ENCODE measurements at regions not wholly inside any gene's neighbourhood (a gene's known extent, or its start where the extent isn't known, plus 50 kb on each side); places are given as distances from the start of the nearest gene placed in this dataset.

GRCh38 chr13:55493297-55493696 lies 1647.4 kb upstream of the PRR20A start:
- H2AFZ ChIP-seq (ENCODE audit: low read length), result no peak overlapping the region
- no peak overlapping the region for H3K4ac ChIP-seq (replicated peaks; ENCODE audit: insufficient read length, low read depth, low read length)
- no peak overlapping the region for H3K4me2 ChIP-seq (ENCODE audit: insufficient read depth in 1 of 2, low read depth in 2 of 2, low read length in 2 of 2)
- no peaks in the 10 kb centered on the region for H3K79me1 ChIP-seq (ENCODE audit: low read depth, low read length)
- H3K27me3 ChIP-seq (replicated peaks in 1 of 4; ENCODE audit: control insufficient read depth in 3 of 4, extremely low read depth in 1 of 4, insufficient read depth in 3 of 4, low read length in 3 of 4), result no peaks in the 10 kb centered on the region
- H2BK120ac ChIP-seq (replicated peaks; ENCODE audit: low read depth, low read length), result no peak overlapping the region
- no peak overlapping the region for H4K5ac ChIP-seq (ENCODE audit: insufficient read length, low read depth, low read length)
- H4K20me1 ChIP-seq (replicated peaks in 1 of 2; ENCODE audit: control insufficient read depth in 1 of 2, insufficient read depth in 2 of 2, low read length in 2 of 2), result no peaks in the 10 kb centered on the region
- H4K91ac ChIP-seq (replicated peaks; ENCODE audit: insufficient read length, low read length), result no peak overlapping the region
- H3K14ac ChIP-seq (ENCODE audit: insufficient read length), result no peak overlapping the region
- no peak overlapping the region for H3K27ac ChIP-seq (ENCODE audit: low read depth, low read length)
- H3K4me3 ChIP-seq (ENCODE audit: extremely low read depth in 1 of 4, insufficient read depth in 2 of 4, low read depth in 3 of 4, low read length in 4 of 4), result no peak overlapping the region
- no peaks in the 10 kb centered on the region for H3K36me3 ChIP-seq (ENCODE audit: control insufficient read depth in 2 of 4, insufficient read depth in 4 of 4, low read length in 3 of 4)
- no peak overlapping the region for H2BK20ac ChIP-seq (ENCODE audit: low read length)
- no peak for FAIRE-seq
- no peak overlapping the region for H3K18ac ChIP-seq (ENCODE audit: extremely low read depth, low read length)
- H3K23me2 ChIP-seq (ENCODE audit: low read depth, low read length), result no peaks in the 10 kb centered on the region
- H3K79me2 ChIP-seq (ENCODE audit: control insufficient read depth in 1 of 2, insufficient read depth in 2 of 2, low read length in 2 of 2), result no peaks in the 10 kb centered on the region
- H3K4me1 ChIP-seq (replicated peaks in 1 of 4; ENCODE audit: control insufficient read depth in 3 of 4, insufficient read depth in 4 of 4, low read length in 3 of 4), result peaks cover 0 to 2% (median 0%) of the 10 kb centered on the region in 4 experiments; a peak in 1 of 7 replicates
- no peaks in the 10 kb centered on the region for H3K9me3 ChIP-seq (ENCODE audit: insufficient read depth in 2 of 2, low read depth in 1 of 2, low read length in 1 of 2)
- H2AK5ac ChIP-seq (ENCODE audit: low read depth, low read length), result no peak overlapping the region
- CTCF ChIA-PET (ENCODE audit: partially characterized antibody), result no interaction called here
- WGBS, 2 experiments (ENCODE audit: extremely low coverage in 1 of 2, insufficient coverage in 1 of 2, insufficient read length in 1 of 2, insufficient replicate concordance in 2 of 2, low coverage in 1 of 2, low lambda C conversion rate in 2 of 2, missing lambda C conversion rate in 1 of 2), result 85% methylated on average over 3 of the region's 3 CpGs; no CpG with 5 or more reads in 1 of the 2 experiments
- no peak overlapping the region for H3K23ac ChIP-seq (ENCODE audit: insufficient read length)
- POLR2A ChIA-PET (ENCODE audit: partially characterized antibody), result no interaction called here
- H4K8ac ChIP-seq (ENCODE audit: extremely low read depth, insufficient read depth, low read length), result no peak overlapping the region
- no peak overlapping the region for H2BK15ac ChIP-seq (ENCODE audit: low read length)
- H2BK12ac ChIP-seq (ENCODE audit: low read depth, low read length), result no peak overlapping the region
- H3K9ac ChIP-seq (replicated peaks in 1 of 4; ENCODE audit: extremely low read depth in 1 of 4, low read depth in 3 of 4, low read length in 3 of 4), result no peak overlapping the region
- H2BK5ac ChIP-seq (ENCODE audit: low read depth, low read length), result no peak overlapping the region
- H3K56ac ChIP-seq (replicated peaks; ENCODE audit: insufficient read length, low read depth, low read length), result no peak overlapping the region
- DNase-seq (ENCODE audit: low read depth in 1 of 2, low spot score in 2 of 2), result no peak
- TF ChIP-seq RNF2 (IDR thresholded peaks at IDR 0.05; ENCODE audit: borderline replicate concordance, low read depth, low read length, missing control alignments, poor library complexity, severe bottlenecking), result no peak
- no peak for TF ChIP-seq BCL11A (IDR thresholded peaks at IDR 0.05; ENCODE audit: low read depth in 2 of 2, low read length in 2 of 2)
- no peak for TF ChIP-seq TEAD4 (IDR thresholded peaks at IDR 0.05; ENCODE audit: low read depth, low read length)
- TF ChIP-seq RXRA (IDR thresholded peaks at IDR 0.05; ENCODE audit: insufficient read depth, low read depth, low read length), result no peak
- no peak for TF ChIP-seq ZNF274 (IDR thresholded peaks at IDR 0.05; ENCODE audit: borderline replicate concordance, extremely low read depth, low read length)
- TF ChIP-seq, protein P1, sequence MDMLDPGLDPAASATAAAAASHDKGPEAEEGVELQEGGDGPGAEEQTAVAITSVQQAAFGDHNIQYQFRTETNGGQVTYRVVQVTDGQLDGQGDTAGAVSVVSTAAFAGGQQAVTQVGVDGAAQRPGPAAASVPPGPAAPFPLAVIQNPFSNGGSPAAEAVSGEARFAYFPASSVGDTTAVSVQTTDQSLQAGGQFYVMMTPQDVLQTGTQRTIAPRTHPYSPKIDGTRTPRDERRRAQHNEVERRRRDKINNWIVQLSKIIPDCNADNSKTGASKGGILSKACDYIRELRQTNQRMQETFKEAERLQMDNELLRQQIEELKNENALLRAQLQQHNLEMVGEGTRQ (IDR thresholded peaks at IDR 0.05; ENCODE audit: low read length), result no peak

Measured in H1 (cell line).